ENCODE measurements at regions not wholly inside any gene's neighbourhood (a gene's known extent, or its start where the extent isn't known, plus 50 kb on each side); places are given as distances from the start of the nearest gene placed in this dataset.
A peak's percentile ranks its signal among the peaks of the same experiment; 100 is the strongest.
"Not testable (repeated sequence)": the region's sequence is repeated elsewhere in the genome, so short reads cannot be mapped to it uniquely, and the experiment has no call there.

DNA sequence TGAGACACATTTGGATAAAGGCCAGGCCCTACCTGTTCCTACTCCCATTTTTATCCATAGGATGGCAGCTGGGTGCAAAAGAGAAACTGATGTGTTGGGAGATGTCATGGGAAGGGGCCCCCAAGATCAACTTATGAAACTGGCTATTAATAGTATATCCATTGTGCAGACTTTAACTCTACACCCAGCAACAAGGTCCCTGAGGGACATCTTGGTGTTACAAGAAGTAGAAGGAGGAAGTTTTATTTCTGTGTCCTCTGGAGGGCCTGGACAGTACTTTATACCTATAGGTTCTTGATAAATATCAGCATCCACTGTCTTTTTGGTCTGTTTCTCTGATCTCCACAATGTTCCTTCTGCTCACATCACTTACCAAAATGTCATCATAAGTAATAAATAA, 84.6 kb downstream of the BTG1 start:
- no peak for DNase-seq (ENCODE audit: low spot score)

DNA sequence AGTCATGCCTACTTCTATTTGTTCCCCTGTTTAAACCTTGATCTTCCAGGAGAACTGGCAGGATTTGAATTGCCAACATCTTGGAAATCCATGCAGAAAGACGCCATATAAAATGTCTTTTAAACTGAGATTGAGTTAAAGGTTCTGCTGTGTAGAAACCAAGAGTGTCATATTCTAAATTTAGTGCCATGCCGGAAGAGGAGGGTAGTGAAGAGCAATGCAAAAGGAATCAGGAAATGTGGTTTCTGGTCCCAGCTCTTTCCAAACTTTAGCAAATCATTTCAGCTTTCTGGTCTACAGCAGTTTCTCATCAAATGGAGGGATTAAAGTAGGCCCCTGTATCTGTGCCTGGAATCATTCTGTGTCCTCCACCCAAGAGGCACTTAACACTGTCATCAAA, 85.7 kb downstream of the BTG1 start:
- DNase-seq (ENCODE audit: low spot score), result no peak

DNA sequence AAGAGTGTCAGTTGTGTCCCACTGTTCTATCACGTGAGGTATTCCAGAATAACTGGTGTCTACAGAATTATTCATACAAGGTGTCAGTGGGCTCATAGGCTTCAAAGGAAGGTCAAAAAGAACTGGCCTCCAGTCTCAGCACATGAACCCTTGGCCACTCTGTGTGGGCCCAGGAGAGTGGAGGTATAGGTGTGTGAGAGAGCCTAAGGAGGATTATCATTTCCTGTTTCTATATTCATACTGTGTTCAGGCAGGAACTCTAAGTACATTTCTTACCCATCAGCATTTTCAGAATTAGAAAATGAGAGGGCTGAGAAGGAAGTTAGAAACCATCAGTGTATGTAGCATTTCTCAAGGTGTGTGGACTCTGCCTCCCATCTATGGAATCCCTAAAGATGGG, 87.0 kb downstream of the BTG1 start:
- DNase-seq (ENCODE audit: low spot score), result no peak

DNA sequence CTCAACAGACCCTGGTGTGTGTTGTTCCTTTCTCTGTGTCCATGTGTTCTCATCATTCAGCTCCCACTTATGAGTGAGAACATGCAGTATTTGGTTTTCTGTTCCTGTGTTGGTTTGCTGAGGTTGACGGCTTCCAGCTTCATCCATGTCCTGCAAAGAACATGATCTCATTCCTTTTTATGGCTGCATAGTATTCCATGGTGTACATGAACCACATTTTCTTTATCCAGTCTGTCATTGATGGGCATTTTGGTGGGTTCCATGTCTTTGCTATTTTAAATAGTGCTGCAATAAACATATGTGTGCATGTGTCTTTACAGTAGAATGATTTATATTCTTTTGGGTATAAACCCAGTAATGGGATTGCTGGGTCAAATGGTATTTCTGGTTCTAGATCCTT, 88.9 kb downstream of the BTG1 start:
- DNase-seq (ENCODE audit: low spot score), result not testable (repeated sequence)

DNA sequence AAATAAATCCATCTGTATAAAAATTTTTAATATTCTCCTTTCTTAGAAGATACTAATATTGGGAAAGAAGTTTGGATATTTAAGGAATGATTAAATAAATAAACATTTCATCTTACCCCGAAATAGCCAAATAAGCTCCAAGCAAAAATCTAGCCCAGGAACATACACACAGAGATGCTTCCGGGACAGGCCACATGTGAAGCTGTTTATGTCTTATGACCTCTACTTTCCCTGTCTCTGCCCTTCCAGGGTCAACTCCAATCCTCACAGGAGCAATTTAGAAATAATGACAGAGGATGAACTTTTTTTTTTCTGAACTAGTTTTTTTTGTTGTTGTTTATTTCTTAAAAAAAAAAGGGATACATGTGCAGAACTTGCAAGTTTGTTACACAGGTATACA, 89.4 kb downstream of the BTG1 start:
- DNase-seq (ENCODE audit: low spot score), result no peak

DNA sequence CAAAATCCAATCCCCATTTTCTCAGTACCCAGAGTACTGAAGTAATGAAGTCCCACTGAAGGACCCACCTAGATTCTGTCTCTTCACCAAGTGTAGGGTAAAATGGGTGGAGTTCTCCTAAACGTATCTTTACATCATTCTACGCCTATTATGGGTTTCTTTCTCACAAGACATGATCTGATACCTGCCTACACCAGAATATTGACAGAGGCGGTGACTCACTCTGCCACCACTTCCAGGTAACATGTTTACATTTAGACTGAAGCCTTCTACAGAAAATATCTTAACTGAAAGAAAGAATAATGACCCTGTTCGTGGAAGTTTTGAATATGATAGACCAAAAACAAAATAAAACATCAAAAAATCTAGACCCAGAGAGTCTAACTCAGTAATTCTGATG, 89.8 kb downstream of the BTG1 start:
- DNase-seq (ENCODE audit: low spot score), result peak; percentile 76

DNA sequence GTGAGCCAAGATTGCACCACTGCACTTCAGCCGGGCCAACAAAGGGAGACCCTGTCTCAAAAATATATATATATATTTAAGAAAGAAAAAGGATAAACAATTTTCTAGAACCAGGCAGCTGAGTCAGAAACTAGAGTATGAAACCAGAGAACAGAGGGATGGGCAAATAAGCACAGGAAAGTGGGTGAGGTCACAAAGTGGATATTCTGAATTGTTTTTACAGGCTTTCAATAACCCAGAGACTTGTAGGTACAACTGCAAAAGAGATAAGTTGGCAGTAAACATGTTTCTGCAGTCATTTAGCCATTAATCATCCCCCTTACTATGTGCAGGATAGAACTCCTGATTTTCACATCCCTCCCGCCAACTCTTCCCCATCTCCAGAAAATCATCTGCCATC, 94.2 kb downstream of the BTG1 start:
- DNase-seq (ENCODE audit: low spot score), result no peak

DNA sequence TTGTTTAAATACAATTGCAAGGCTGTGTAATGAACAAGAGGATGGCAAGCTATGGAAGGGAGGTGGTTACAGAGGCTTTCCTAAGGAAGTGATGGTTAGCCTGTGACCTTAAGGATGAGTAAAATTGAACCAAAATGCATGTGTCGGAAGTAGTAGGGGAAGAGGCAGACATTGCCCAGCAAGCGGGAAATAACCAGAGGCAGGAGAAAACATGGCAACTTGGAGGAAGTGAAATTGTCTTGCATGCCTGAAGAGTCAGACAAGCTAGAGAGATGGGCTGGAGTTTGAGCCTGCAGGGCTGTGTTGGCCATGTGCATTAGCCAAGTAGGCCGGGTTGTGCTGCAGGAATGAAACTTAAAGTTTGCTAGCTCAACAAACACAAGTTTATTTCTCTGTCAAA, 96.2 kb downstream of the BTG1 start:
- no peak for DNase-seq (ENCODE audit: low spot score)

DNA sequence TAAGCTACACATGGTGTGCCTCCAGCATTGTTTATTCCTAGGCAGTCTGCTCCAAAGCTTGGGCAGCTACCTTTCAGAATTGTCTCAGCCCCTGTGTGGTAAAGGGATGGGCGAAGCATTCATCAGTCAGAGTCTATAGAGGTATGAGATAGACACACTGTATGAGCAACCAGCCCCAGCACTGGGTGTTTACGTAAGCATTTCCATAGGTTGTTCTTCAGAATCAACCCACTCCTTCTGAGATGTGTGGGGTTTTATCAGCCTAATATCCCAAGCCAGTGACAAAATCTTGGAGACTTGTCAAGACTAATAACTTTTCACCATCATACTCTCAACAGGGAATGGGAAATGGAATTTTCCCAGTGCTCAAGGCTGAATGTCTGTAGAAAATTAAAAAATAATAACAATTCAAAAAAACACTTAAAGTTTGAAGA, 98.2 kb downstream of the BTG1 start:
- DNase-seq (ENCODE audit: low spot score), result no peak

DNA sequence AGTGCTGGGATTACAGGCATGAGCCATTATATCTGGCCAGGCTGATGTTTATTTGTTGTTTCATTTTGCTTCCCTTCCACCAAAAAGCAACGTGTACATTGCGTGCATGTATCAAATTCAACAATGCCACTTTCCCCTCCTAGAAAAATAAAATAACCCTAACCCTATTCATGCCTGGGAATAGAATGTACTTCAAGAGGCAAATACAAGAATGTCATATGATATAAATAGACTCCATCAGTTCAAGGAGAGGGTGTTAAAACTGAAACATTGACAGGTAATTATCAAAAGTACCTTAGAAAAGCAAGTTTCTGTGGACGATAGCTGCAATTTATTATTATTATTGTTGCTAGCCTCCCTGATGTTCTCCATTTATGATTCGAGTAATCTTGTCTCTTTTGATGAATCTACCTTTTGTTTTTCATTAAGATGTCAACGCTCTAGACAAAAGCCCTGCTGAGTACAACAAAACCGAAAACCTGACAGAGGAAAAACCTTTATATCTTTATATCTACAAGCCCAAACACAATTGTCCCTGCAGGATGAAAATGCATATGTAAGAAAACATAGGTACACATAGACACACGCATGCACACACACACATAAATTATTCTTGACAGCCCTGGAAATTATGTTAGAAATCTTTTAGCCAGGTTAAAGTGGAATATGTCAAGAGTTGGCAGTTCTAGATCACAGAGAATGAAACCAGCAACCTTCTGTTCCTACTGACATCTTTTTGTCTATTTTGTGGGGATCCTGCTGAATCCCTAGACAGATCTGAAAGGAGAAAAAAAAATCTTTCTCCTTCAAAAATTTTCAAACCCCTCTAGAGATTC, 98.9 kb downstream of the BTG1 start:
- DNase-seq (ENCODE audit: low spot score), result no peak

DNA sequence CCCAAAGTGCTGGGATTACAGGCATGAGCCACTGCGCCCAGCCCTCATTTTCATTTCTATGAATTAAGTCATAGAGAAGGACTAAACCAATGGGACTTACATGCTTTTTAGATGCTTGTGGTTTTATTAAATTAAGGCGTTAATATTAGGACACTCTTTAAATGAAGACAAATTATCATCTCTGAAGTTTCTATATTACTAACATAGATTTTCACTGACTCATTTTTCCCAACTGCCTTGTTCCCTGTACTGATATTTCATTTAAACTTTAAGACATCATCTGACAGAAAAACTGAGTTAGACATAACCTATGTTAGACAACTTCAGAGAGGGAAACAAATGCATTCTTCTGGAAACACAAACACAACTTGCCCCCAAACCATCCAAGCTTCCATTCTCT, 99.8 kb downstream of the BTG1 start:
- DNase-seq (ENCODE audit: low spot score), result no peak

DNA sequence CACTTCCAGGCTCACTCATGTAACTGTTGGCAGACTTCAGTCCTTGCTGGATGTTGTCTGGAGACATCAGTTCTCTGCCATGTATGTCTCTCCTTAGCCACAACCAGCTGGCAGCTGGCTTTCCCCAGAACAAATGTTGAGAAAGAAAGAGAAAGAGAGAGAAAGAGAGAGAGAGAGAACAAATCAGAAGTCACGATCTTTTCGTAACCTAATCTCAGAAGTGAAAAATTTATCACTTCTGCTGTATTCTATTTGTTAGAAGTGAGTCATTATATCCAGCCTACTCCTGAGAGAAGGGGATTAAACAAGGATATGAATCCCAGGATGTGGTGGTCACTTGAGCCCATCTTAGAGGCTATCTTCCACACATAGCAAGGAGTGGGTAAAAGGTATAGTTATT, 101.2 kb downstream of the BTG1 start:
- DNase-seq (ENCODE audit: low spot score), result no peak

DNA sequence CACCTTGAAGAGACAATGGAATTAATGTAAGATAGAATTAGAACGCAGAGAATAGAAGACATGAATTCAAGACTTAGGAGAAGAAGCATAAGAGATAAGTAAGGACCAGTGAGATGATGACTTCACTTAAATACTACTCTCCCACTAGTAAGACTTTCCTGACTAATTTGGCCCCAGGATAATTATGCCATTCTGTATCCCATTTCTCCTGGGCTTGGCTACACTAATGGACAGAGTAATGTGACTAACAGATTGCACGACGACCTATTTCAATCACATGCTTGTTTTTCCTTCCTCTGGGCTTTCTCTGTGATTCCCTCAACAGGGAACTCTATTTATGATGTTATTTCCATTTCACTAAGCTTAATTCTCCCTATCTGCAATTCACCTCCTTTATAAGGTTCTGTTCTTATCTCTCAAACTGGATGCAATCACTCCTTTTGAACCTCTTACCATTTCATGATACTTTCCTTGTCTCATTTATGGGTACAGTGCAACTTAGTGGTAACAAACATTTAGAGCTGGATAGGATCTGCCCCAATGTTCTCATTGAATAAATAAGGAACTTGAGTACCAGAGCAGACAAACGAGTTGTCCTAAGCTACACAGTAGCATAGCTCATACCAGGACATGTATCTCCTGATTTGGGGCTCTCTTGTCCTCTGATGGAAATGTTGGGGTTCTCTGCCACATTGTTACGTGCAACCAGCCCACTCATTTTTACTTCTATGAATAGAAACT, 102.7 kb downstream of the BTG1 start:
- DNase-seq (ENCODE audit: low spot score), result no peak

DNA sequence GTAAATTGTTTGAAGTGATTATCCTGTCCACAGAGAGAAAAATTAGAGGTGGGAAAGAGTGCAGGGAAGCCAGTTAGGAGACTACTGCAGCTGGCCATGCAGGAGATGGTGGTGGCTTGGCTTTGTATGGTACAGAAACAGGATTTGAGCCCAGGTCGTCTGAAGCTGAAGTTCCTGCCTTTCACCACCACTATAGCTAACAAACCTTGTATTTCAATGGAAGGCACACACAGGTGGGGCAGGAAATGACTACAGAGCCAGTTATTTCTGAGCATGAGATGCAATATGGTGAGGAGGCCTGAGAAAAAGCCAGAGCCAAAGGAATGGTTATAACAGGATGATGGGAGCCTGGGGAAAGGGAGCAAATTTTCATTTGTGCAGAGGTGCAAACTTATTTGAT, 103.9 kb downstream of the BTG1 start:
- DNase-seq (ENCODE audit: low spot score), result no peak

DNA sequence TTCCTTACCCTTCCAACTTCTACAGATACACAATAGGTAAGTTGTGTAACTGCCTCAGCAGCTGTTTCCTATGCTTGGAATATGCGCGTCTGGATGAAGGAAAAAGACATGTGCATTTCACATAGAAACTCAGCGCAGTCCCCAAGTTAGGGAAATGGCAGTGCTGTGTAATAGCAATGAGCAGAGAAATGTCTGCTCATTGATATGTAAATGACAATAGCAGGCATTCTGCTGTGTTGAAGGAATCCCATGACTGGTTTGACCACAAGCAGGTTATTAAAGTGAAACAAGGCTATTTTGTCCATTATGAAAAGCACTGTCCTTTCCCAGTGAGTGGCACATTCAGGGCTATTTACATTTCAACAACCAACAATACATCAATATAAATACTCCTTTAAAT, 106.6 kb downstream of the BTG1 start:
- DNase-seq (ENCODE audit: low spot score), result no peak

DNA sequence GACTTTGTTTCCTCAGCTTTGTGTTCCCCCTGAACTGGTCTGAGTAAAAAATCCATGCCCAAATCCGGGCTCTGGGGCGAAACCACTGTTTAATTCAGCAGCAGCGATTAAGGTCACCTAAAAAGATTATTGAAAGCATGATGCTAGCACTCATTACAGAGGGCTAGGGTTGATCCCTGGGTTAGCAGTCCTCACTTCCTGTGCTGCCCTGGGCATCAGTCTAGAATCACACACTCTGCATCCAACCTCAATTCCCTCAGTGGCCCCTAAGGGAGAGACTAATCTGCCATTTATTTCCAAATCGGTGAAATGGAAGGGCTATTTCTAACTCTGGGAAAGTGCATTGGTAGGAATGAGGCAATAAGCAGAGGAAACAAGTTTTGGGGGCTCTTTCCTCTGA, 107.2 kb downstream of the BTG1 start:
- no peak for DNase-seq (ENCODE audit: low spot score)

DNA sequence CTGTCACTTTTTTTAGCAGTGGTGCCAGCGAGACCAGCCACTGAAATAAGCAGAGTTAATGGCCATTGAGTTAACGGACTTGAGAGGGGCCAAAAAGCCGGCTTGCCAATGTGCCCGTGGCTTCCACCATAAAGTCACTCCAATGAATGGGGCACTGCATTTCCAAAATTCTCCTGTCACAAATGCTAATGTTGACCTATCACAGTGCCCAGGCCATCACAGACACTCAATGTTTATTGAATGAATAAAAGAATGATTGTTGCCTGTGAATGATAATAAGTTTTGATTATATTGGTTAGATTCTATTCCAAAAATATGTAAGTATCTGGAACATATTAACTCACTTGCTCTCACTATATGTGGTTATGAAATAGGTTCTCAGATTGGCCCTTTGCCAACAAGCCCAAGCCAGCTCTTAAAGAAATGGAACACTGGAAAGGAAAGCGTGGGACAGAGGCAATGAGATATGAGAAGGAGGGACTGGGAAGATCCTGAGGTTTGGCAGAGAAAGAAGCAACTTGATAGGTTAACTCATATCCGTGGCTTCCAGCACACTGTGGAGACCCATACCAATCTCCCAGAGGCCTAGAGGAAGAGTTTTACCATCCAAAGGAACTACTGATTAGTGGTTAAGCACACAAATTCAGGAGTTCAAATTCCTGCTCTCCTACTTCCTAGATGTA, 108.7 kb downstream of the BTG1 start:
- no peak for DNase-seq (ENCODE audit: low spot score)

DNA sequence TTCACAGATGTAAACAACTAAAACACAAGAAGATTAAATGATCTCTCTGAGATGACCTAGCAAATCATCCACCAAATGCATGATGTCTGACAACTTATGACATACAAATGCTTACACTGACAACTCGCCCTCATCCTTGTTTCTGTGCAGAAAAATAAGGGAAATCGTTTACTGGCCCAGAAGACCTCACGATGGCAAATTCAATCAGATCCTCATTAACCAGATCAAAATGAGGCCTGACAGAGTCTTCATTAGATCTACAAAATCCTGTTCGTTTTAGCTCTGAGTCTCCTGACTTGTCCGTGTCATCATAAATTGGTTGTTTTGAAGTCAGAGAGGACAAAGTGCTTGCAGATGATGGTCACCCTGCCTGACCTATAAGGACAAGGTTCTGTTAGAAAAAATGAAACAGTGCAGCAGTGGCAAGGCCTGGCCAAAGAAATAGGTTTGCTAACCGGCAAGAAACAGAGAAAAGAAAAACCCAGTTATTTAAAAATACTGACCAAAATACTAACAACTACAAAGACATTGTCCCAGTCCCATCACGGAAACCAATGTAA, 109.5 kb downstream of the BTG1 start:
- DNase-seq (ENCODE audit: low spot score), result no peak

DNA sequence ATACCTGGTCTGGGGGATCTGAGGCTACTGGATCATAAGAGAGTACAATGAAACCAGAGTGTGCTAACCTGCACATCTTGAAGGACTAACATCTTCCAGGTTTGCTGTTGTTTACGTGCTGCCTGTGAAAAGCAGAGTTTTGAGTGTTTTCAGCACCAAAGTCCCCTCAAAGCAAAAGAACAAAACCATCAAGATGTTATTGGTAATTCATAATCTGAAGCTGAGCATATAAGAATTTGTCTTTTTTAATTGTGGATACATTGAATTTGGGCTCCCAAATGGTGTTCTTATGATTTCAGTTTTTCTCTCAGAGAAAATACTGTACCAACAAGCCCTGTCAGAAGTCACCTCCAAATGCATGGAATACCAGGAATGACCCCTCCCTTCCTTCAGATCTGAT, 110.2 kb downstream of the BTG1 start:
- DNase-seq (ENCODE audit: low spot score), result no peak

DNA sequence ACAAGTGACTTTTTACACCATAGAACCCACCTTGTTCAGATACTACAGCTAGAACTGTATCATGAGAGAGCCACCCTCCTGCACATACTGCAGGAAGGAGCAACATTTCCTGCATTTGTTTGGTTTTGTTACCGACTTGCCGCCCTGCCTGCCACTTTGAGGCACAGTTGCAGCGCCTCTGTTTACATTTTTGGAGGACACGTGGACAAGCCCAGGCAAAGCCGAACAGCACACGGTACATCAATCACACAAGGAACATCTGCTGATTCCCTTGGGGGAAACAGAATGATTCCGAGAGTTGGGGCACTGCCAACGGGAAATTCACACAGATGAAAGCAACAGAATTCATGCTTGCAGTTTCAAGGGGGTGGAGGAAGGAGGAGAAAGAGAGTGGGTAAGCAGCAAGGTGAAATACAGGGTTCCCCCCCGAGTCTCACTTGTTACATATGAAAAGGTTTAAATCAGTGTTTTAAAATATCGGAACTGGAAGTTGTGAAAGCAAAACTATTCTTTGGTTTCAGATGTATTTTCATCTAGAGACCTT, 110.7 kb downstream of the BTG1 start:
- peak; percentile 32 for DNase-seq (ENCODE audit: low spot score)

DNA sequence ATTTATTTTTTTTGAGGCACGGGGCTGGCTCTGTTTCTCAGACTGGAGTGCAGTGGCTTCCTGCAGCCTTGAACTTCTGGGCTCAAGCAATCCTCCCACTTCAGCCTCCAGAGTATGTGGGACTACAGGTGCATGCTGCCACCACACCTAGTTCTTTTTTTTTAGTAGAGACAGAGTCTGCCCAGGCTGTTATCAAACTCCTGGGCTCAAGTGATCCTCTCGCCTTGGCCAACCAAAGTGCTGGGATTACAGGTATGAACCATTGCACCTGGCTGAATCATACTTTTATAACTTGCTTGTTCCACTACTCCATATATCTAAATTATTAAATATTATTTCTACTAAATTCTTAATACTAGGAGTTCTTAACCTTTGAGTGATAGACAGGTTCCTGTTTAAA, 111.6 kb downstream of the BTG1 start:
- DNase-seq (ENCODE audit: low spot score), result no peak

DNA sequence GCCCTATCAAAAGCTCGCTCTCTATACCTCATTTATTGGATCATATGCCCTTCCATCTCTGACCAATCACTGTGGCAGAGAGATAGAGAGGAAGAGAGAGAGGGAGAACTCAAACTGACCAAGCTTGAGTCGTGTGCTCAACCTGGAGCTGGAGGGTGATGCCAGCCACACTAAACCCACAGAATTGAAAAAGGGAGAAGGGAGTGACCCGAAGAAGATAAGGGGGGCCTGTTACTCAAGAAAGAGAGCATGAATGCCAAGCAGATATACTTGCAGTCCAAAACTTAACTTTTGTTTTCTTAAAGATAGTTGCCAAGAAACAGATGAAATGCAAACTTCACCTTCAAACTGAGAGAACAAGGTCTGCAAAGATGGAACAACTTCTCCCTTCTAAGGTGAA, 112.7 kb downstream of the BTG1 start:
- DNase-seq (ENCODE audit: low spot score), result no peak

Measured in HT-29 (cell line).